ENCODE measurements at regions not wholly inside any gene's neighbourhood (a gene's known extent, or its start where the extent isn't known, plus 50 kb on each side); places are given as distances from the start of the nearest gene placed in this dataset.

GRCh38 chr2:88885275-88885674 lies 193.8 kb downstream of the RPIA start (continued):
- TF ChIP-seq CTCF (IDR thresholded peaks at IDR 0.05 in 2 of 3, conservative IDR thresholded peaks at IDR 0.05 in 1 of 3; ENCODE audit: borderline replicate concordance in 1 of 3, insufficient read depth in 1 of 3, low read depth in 2 of 3, low read length in 2 of 3) = no peak
- no peak for TF ChIP-seq FOSL1 (IDR thresholded peaks at IDR 0.05; ENCODE audit: low read depth)
- no peak for TF ChIP-seq EZH2phosphoT487 (IDR thresholded peaks at IDR 0.05; ENCODE audit: borderline replicate concordance)
- no peak for TF ChIP-seq SP1 (IDR thresholded peaks at IDR 0.05; ENCODE audit: low read depth)
- no peak for TF ChIP-seq CEBPB (IDR thresholded peaks at IDR 0.05; ENCODE audit: low read depth)
- no peak for TF ChIP-seq TCF7L2 (IDR thresholded peaks at IDR 0.05; ENCODE audit: borderline replicate concordance, extremely low read depth, insufficient read depth, insufficient read length)
- TF ChIP-seq, protein P1, sequence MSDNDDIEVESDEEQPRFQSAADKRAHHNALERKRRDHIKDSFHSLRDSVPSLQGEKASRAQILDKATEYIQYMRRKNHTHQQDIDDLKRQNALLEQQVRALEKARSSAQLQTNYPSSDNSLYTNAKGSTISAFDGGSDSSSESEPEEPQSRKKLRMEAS (IDR thresholded peaks at IDR 0.05) = no peak
- no peak for TF ChIP-seq POLR2A (IDR thresholded peaks at IDR 0.05; ENCODE audit: borderline replicate concordance, extremely low read depth, insufficient read depth, insufficient read length)

DNA sequence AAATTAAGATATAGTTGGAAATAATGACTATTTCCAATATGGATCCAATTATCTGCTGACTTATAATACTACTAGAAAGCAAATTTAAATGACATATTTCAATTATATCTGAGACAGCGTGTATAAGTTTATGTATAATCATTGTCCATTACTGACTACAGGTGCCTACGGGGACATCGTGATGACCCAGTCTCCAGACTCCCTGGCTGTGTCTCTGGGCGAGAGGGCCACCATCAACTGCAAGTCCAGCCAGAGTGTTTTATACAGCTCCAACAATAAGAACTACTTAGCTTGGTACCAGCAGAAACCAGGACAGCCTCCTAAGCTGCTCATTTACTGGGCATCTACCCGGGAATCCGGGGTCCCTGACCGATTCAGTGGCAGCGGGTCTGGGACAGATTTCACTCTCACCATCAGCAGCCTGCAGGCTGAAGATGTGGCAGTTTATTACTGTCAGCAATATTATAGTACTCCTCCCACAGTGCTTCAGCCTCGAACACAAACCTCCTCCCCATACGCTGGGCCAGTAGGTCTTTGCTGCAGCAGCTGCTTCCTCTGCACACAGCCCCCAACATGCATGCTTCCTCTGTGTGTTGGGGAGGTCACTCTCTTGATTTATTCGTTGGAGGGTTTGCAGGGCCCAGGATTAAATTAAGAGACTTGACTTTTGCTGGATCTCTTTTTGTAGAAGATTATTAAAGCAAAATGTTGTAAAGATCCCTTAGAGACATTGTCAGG lies 194.4 kb downstream of the RPIA start:
- POLR2A ChIA-PET = interaction anchor here (0.6 kb wide), 1 partner anchor 15 kb away, joined by 4 read pairs; no protein-coding TSS in a partner anchor
- peaks cover 19% of the 10 kb centered on the region; the same call in 1 of the 2 replicates for H3K27me3 ChIP-seq (ENCODE audit: insufficient read depth, low read length)
- H3K4me2 ChIP-seq (ENCODE audit: low read length) = no peak overlapping the region
- RAD21 ChIA-PET (ENCODE audit: low non-redundant PET in 1 of 2, low total read pairs in 2 of 2, uncharacterized antibody in 2 of 2, unreplicated experiment in 2 of 2) = no interaction called here
- no TSS peak for BruUV-seq (replicated peaks)
- no peak overlapping the region for H3K27ac ChIP-seq (ENCODE audit: low read depth, low read length)
- ATAC-seq (no peak), DNase-seq (ENCODE audit: low read depth, low spot score) (no peak)
- H3K4me3 ChIP-seq (replicated peaks in 1 of 2; ENCODE audit: low read depth in 1 of 2, low read length in 2 of 2) = no peak overlapping the region
- CTCF ChIA-PET = interaction anchor here (1.6 kb wide), 1 partner anchor 13 kb away, joined by 3 read pairs; no protein-coding TSS in a partner anchor
- no peaks in the 10 kb centered on the region for H4K20me1 ChIP-seq (ENCODE audit: insufficient read depth)
- no peak overlapping the region for H3K9ac ChIP-seq (ENCODE audit: low read length)
- H3K79me2 ChIP-seq (ENCODE audit: insufficient read depth, low read length) = no peaks in the 10 kb centered on the region
- H3K9me3 ChIP-seq (ENCODE audit: control insufficient read depth in 1 of 2, insufficient read depth in 1 of 2, low read depth in 1 of 2, low read length in 2 of 2) = no peaks in the 10 kb centered on the region
- no peak overlapping the region for H2AFZ ChIP-seq (ENCODE audit: low read depth, low read length, poor library complexity, severe bottlenecking)
- no peaks in the 10 kb centered on the region for H3K4me1 ChIP-seq (ENCODE audit: control insufficient read depth in 1 of 2, insufficient read depth in 2 of 2, low read length in 2 of 2)
- intact Hi-C loops (cut with micrococcal nuclease) = no loop called here
- H3K36me3 ChIP-seq (ENCODE audit: control insufficient read depth in 1 of 2, insufficient read depth in 2 of 2, low read length in 2 of 2) = no peaks in the 10 kb centered on the region
- H3K9me2 ChIP-seq (ENCODE audit: insufficient read depth) = no peaks in the 10 kb centered on the region
- TF ChIP-seq ATF3 (IDR thresholded peaks at IDR 0.05) (no peak), FOSL1 (IDR thresholded peaks at IDR 0.05; ENCODE audit: low read depth) (no peak), SP1 (IDR thresholded peaks at IDR 0.05; ENCODE audit: low read depth) (no peak), SRF (IDR thresholded peaks at IDR 0.05; ENCODE audit: low read depth) (no peak), CBX3 (IDR thresholded peaks at IDR 0.05; ENCODE audit: low read depth) (no peak), ELF1 (IDR thresholded peaks at IDR 0.05; ENCODE audit: borderline replicate concordance, low read depth) (no peak), EGR1 (IDR thresholded peaks at IDR 0.05; ENCODE audit: low read depth) (no peak), ZNF274 (IDR thresholded peaks at IDR 0.05; ENCODE audit: low read depth, low read length) (no peak), YY1 (IDR thresholded peaks at IDR 0.05; ENCODE audit: extremely low read depth, insufficient replicate concordance, low read depth, low read length) (no peak)
- TF ChIP-seq, protein P2, sequence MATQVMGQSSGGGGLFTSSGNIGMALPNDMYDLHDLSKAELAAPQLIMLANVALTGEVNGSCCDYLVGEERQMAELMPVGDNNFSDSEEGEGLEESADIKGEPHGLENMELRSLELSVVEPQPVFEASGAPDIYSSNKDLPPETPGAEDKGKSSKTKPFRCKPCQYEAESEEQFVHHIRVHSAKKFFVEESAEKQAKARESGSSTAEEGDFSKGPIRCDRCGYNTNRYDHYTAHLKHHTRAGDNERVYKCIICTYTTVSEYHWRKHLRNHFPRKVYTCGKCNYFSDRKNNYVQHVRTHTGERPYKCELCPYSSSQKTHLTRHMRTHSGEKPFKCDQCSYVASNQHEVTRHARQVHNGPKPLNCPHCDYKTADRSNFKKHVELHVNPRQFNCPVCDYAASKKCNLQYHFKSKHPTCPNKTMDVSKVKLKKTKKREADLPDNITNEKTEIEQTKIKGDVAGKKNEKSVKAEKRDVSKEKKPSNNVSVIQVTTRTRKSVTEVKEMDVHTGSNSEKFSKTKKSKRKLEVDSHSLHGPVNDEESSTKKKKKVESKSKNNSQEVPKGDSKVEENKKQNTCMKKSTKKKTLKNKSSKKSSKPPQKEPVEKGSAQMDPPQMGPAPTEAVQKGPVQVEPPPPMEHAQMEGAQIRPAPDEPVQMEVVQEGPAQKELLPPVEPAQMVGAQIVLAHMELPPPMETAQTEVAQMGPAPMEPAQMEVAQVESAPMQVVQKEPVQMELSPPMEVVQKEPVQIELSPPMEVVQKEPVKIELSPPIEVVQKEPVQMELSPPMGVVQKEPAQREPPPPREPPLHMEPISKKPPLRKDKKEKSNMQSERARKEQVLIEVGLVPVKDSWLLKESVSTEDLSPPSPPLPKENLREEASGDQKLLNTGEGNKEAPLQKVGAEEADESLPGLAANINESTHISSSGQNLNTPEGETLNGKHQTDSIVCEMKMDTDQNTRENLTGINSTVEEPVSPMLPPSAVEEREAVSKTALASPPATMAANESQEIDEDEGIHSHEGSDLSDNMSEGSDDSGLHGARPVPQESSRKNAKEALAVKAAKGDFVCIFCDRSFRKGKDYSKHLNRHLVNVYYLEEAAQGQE (IDR thresholded peaks at IDR 0.05; ENCODE audit: low read depth) = no peak
- TF ChIP-seq, protein P1 (IDR thresholded peaks at IDR 0.05) = no peak

Measured in HCT116 (cell line).